Hematopoietic multipotent progenitor cell (in vitro differentiated cells): ENCODE measurements at regions not wholly inside any gene's neighbourhood (a gene's known extent, or its start where the extent isn't known, plus 50 kb on each side); places are given as distances from the start of the nearest gene placed in this dataset.
"Not testable (repeated sequence)": the region's sequence is repeated elsewhere in the genome, so short reads cannot be mapped to it uniquely, and the experiment has no call there.

Source experiments
- DNase-seq, 3 donors: peaks; one replicate each; pipeline ENCODE4 v3.0.0-alpha.2; 2011 to 2015; ENCODE audit warnings: low read depth in 2 of 3, low spot score in 2 of 3

DNA sequence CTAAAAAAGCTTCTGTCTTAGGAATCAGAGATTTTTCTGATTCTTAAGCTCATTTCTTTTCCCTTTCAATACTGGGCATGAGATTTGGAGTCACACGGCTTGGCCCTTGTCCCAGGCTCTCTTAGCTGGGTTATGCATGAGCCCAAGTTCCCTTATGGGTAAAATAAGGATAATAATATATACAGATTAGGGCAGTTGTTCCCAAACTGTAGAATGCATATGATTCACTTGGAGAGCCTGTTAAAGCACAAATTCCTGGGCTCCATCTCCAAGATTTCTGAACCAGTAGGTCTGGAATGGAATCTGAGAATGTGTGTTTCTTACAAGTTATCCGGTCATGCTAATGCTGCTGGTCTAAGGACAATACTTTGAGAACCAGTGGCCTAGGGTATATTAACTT, 154.0 kb downstream of the REEP3 start:
- no peak for DNase-seq

DNA sequence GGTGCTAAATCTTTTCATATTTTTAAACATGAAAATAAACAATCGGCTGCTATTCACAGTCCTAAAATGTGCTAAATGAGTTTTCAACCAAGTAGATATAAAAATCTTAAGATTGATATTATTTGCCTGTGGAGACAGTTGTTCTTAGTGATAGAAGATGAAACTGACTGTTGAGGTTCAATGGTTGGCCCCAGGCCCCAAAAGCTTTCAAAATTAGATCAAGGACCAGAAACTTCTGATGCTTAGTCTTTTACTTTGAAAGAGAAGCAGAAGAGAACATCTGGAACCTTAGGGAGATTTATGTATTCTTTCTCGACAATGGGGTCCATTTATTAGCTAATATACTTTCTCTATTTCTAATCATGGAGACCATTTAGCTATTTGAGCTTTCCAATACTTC, 155.8 kb downstream of the REEP3 start:
- DNase-seq = no peak

DNA sequence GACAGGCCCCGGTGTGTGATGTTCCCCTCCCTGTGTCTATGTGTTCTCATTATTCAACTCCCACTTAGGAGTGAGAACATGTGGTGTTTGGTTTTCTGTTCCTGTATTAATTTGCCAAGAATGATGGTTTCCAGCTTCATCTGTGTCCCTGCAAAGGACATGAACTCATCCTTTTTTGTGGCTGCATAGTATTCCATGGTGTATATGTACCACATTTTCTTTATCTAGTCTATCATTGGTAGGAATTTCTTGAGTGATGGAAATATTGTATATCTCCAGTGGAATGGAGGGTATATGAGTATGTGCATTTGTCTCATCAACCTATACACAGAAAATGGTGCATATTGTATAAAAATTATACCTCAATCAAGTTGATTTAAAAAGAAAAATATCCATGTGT, 159.3 kb downstream of the REEP3 start:
- DNase-seq = not testable (repeated sequence)

DNA sequence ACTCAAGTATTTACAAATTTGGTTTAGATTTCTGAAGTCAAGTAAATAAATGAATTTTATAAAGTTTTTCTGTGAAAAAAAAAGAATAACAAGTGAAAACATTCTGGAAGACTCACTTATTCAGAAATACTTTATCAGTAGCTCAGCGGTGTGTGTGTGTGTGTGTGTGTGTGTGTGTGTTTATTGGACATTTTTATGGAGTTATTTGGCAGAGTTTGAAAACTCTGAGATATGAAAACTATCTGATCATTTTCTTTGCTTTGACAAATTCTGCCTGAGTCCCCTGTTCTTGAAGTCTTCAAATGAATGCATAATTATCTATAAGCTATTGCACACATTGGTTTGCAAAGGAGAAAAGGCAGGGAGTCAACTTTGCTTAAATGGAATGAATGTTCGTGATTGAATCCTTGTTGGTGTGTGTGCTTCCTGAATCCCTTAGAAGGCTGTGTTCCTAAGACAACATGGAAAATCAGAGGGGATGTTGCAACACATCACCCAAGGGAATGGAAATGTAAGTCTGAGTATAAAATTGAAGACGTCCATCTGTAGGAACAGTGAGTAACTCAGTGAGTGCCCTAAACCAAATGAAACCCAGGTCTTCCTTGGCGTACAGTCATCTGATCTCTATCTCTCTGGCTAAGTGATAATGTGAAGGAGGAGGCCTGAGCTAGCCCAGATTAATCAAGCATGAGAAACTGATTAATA, 160.9 kb downstream of the REEP3 start:
- no peak for DNase-seq

DNA sequence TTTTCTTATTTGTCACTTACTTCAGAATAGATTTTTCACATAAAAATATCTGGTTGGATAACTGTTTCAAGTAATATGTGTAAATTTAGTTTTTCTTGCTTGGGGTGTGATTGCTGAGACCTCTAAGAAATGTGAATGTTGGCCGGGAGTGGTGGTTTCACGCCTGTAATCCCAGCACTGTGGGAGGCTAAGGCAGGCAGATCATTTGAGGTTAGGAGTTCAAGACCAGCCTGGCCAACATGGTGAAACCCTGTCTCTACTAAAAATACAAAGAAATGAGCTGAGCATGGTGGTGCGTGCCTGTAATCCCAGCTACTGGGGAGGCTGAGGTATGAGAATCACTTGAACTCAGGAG, 161.5 kb downstream of the REEP3 start:
- DNase-seq = not testable (repeated sequence)

DNA sequence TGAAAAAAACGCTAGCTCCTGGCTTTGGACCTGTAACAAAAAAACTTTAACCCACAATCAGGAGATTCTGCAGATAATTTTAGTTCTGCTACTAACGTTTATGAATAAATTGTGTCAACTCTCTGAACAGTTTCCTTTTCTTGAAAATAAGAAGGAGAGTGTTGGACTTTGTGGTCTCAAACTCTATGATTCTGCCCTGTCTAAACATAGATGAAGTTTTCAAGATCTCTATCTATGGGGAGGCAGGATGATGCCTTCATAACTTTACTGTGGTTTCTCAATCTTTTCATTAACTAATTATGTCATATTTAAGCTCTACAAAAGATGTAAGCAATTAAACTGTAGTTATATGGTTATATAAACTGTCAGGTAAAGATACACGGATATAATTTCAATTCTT, 162.0 kb downstream of the REEP3 start:
- peak in 1 of 3 donors; percentile 17 for DNase-seq

DNA sequence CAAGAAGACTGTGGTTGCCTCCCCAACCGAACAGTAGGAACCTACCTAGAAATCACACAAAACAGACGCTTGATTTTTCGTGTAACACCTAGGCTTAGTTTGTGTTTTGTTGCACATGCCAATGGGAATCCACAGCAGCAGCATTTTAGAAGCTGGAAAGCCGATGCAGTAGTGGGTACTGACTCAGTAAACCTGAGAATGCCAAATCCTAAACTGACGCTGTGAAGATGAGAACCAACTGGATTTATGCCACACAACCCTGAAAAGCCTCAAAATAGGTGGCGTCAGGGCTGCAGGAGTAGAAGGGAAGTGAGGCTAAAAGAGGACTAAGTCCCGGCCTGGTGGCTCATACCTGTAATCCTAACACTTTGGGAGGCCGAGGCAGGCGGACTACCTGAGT, 162.5 kb downstream of the REEP3 start:
- no peak for DNase-seq

DNA sequence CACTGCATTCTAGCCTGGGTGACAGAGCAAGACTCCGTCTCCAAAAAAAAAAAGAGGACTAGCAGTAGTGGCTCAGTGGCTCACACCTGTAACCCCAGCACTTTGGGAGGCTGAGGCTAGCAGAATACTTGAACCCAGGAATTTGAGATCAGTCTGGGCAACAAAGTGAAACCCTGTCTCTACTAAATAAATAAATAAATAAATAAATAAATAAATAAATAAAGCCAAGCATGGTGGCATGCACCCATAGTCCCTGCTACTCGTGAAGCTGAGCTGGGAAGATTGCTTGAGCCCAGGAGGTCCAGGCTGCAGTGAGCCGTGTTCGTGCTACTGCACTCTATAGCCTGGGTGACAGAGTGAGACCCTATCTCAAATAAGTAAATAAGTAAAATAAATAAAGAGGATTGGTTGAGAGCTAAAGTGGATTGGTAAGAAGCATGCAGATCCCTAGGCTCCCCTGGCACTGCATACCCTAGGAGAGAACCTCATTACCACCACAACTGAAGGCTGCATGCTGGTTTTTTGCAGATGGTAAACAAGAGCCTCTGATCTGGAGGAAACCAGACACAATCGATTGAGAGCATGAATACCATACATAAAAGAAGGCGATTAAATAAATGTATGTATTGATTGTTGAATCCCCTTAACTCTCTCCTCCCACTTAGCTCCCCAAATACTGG, 163.2 kb downstream of the REEP3 start:
- no peak for DNase-seq

DNA sequence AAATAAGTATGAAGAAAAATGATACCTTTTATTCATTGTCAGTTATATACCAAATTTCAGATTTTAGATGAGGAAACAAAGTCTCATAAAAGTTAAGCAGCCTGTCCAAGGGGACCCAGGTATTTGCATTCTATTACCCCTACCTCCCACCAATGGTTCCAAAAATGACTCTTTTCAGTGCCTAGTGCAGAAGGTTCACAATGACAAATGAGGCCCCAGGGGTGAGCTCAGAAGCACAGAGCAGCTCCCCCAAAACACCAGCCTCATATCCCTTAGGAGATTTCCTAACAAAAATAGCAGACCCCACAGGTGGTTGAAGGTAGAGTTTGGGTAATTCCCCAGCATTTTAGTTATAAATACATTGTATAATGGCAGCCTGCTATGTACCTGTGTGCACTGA, 168.6 kb downstream of the REEP3 start:
- DNase-seq = no peak

DNA sequence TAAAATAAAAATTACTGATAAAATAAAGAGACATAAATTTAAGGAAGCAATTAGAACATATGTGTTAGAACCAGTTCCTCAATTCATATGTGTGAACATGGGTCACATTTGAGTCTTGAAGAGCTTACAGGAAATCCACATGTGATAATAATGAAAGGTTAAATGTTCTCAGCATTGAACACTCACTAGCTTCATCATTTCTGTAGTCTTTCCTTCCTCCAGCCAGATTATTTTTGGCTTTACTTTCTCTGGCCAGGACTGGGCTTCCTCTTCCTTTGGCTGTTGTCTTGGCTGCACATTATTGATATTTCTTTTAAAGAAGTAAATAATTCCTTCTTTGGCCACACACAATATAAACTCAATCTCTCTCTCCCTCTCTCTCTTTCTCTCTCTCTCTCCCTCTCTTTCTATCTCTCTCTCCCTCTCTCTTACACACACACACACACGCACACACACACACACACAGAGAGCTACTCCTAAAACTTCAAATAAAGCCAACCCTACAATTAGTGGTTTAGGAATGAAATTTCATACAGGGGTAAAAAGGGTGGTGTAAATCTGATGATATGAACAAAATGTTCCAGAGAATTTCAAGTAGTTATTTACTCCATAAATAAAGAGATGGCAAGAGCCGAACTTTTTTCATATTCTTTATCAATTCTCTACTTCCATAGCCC, 171.2 kb downstream of the REEP3 start:
- DNase-seq = peak in 1 of 3 donors; percentile 46

DNA sequence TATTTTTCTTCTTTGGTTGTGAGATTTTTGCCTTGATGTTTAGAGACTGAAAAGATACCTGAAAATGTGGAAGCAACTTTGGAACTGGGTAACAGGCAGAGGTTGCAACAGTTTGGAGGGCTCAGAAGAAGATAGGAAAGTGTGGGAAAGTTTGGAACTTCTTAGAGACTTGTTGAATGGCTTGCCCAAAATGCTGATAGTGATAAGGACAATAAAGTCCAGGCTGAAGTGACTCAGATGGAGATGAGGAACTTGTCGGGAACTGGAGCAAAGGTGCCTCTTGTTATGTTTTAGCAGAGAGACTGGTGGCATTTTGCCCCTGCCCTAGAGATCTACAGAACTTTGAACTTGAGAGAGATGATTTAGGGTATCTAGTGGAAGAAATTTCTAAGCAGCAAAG, 171.8 kb downstream of the REEP3 start:
- DNase-seq = not testable (repeated sequence)

DNA sequence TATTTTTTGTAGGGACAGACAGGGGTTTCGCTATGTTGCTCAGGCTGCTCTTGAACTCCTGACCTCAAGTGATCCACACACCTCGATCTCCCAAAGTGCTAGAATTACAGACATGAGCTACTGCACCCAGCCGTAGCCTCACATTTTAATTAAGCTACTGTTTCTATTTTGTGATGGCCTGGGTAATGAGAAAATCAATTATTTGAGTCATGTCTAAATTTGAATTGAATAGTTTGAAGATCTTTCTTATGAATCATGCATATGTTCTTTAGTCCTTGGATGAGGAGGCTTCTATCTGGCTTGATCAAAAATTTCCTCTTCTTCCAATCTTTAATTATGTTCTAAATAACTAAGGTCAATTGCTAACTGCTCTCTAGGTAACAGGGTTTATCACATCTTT, 175.0 kb downstream of the REEP3 start:
- no peak for DNase-seq

DNA sequence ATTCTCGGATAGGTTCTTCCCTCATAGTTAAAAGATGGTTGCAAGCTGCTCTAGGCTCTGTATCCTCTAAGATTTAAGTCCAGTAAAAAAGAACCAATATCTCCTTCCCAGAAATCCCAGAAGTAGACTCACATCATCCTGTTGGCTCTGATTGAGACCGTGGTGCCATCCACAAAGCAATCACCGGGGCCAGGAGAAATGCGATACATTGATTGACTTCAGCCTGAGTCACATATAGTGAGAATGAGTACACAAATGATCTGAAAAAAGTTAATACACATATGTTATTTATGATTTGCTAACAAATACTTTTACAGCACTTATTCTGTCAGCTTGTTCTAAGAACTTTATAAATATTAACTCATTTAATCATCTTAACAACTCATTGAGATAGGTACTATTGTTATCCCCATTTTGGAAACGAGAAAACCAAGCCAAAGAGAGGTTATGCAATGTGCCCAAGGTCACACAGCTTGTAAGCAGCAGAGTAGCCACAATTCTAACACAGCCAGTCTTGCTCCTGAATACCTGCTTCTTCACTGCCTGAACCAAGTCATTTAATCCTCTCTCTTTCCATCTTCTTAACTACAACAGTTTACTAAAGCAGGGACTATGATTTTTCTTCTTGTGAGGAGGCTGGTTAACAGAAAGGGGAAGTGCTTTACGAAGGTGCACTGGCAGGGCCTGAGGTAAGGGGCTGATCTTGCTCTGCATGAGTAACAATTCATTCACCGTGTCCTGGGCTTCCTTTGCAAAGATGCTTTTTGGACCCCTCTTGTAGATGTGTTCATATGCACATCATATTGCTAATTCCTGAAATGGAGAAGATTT, 177.0 kb downstream of the REEP3 start:
- DNase-seq = peak in 1 of 3 donors; percentile 44

DNA sequence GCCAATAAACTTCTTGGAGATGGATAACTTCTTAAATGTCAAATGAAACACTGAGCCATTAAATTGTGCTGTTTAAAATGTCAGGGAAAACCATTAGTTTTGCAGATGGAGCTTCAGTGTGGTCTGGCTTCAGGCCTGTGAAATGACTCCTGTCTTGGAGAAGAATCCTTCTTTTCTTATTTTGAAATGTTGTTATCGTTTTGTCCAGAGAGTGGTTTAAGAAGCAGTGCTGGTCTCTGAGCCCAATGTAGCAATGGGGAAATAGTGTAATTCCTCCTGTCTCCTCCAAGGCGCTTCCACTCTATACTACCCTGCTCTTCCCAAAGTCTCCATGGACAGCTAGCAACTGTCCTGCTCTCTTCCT, 177.6 kb downstream of the REEP3 start:
- DNase-seq = no peak

DNA sequence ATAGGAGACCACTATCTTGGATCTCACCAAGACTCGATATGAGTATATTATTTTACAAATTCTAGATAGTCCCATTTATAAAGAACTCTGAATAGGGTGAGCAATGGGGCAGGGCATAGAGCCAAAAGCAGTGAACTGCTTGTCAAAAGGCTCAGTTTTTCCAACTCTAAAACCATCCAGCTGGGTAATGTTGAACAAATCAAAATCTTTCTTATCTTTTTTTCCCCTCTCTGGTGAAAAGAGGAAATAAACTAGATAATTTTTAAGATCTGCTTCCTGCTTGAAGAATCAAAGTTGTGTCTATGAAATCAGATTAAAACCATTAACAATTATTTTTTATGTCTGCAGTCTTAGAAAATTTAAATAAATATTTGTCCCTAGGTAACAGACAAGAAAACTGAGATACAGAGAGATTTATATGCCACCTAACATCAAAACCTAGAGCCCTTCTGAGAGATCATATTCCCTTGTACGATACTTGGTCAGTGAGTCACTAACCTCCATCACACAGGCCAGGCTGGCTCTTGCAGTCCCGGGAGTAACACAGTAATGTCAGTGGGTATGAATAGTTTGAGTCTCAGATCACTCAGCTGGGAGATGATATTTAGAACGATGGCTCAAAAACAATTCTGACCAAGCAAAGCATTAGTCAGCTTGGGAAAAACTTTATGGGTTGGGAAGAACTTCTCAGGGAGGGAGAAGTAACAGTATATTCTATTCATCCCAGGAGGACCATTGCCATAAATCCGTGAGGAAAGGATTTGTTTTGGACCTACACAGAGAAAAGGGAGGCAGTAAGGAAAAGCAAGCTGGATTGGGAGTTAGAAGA, 178.8 kb downstream of the REEP3 start:
- no peak for DNase-seq

DNA sequence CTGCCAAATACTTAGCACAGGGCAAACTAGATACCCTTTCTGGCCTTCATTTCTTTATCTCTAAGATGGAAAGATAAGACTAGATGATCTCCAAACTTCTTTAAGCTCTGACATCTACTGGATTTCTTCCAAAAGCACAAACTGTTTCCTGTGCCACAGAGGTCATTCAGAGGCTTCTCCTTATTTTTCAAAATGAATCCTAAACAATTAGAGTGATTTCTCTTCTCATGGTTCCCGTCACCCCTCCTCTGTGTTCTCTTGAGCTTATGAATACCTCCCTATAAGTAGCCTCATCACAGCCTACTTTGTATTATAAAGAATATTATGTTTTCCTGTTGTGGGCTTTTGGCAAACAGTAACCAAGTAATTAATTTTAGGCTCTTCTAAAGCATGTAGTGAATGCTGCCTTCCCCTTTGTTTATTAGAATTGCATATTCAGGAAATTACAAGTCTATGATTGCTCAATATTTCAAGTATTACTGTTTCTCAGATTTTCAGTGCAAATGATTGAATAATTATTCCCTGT, 179.5 kb downstream of the REEP3 start:
- no peak for DNase-seq

DNA sequence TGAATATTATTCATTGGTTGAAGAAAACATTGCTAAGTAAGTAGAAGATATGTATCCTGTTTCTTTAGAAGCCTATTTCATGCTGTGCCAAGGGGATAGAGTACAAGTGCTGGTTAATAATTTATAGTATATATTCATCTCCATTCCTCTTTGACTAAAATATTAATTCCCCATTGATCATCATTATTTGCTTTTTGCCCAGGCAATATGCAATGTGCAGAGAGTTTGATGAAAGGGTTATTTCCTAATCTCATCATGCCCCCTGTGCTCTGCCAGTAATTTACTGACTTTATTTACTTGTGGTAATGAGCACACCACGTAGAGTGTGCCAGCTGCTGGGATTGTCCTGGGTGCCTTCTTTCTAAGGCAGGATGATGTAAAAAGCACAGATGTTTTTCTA, 180.9 kb downstream of the REEP3 start:
- DNase-seq = no peak

DNA sequence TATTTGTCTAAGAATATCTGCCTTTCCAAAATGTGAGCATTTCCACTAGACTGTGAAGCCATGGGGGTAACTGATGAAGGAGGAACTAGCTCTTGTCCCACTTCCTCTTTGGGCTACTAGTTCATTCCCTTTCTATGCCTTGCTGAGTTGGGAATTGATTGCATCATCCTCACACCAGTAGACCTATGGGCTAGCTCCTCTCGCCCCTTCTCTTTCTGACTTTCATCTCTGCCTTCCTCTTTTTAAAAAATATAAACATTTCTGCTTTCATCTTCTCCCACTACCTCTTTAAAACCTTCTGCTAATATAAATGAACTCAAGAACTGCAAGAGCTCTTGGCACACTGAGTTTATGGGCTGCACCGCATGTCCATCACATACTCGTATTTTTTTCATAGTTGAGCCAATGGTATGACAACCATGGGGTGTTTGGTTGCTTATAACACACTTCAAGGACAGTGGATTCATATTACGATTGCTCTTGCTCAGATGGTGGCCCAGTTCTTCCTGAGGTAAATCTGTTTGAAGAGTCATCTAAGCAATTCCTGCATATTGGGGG, 182.0 kb downstream of the REEP3 start:
- DNase-seq = peak in 2 of 3 donors; percentile 31 to 36

DNA sequence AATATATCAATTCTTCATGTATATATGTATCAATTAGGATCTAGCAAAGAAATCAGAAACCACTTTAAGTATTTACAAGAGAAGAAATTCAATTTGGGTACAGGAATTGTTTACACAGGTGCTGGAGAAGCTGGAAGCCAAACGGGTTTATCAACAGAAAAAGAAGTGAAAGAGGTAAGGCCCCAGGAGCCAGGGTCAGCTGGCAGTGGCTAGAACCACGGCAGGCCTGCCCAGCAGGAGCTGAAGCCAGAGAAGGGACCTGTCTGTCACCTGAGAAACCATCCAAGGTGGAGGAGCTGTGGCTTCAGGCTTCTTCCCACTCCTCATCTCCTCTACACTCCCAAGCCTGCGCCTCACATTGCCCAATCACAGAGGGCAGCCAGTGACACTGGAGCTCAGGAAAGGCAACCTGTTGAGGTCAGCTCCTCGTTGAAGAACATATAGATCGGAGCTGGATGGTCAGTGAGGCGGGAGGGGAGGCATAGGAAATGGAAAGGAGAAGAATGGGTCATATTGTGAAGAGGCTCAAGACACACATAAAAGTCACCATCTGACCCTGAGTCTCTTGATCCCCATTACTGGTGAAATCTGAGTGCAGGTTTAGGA, 182.6 kb downstream of the REEP3 start:
- DNase-seq = no peak
